ENCODE measurements at regions not wholly inside any gene's neighbourhood (a gene's known extent, or its start where the extent isn't known, plus 50 kb on each side); places are given as distances from the start of the nearest gene placed in this dataset.

DNA sequence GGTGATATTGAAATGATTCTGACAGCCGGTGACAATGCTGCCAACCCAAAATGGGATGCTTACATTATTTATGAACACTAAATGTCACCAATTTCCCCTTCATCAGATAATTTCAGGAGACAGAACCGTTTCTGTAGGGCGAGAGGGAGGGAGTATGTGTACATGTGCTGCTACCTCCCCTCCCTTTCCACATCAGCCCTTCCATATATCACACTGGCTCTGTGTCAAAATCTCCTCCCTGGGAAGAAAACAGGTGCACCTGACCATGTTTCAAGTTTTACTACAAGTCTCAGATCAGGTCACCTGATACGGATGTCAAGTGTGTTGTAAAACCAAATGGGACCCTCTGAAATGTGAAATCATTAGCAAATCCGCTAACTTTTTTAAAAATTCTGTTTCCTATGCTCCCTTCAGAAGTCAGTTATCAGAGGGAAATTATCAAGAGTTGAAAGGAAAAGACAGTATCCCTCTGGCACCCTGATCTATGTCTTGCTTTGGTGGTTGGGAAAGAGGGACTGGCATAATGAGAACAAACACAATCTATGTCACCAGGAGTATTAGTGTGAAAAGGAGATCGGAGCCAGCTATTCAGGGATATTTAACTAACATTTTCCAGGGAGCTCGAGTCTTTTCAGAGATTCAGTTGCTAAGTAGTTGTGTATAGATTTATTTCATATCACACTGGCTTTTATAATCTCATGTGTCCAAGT lies 1002.3 kb upstream of the CDH8 start:
- no peak for DNase-seq
- TF ChIP-seq, protein P1, sequence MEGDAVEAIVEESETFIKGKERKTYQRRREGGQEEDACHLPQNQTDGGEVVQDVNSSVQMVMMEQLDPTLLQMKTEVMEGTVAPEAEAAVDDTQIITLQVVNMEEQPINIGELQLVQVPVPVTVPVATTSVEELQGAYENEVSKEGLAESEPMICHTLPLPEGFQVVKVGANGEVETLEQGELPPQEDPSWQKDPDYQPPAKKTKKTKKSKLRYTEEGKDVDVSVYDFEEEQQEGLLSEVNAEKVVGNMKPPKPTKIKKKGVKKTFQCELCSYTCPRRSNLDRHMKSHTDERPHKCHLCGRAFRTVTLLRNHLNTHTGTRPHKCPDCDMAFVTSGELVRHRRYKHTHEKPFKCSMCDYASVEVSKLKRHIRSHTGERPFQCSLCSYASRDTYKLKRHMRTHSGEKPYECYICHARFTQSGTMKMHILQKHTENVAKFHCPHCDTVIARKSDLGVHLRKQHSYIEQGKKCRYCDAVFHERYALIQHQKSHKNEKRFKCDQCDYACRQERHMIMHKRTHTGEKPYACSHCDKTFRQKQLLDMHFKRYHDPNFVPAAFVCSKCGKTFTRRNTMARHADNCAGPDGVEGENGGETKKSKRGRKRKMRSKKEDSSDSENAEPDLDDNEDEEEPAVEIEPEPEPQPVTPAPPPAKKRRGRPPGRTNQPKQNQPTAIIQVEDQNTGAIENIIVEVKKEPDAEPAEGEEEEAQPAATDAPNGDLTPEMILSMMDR (IDR thresholded peaks at IDR 0.05) = no peak
- TF ChIP-seq POLR2A (IDR thresholded peaks at IDR 0.05) = no peak
- H3K27me3 ChIP-seq = no peaks in the 10 kb centered on the region
- H3K9me3 ChIP-seq = no peaks in the 10 kb centered on the region
- H3K36me3 ChIP-seq = no peaks in the 10 kb centered on the region
- no peaks in the 10 kb centered on the region for H3K4me1 ChIP-seq
- no peak overlapping the region for H3K27ac ChIP-seq
- H3K4me3 ChIP-seq = no peak overlapping the region

DNA sequence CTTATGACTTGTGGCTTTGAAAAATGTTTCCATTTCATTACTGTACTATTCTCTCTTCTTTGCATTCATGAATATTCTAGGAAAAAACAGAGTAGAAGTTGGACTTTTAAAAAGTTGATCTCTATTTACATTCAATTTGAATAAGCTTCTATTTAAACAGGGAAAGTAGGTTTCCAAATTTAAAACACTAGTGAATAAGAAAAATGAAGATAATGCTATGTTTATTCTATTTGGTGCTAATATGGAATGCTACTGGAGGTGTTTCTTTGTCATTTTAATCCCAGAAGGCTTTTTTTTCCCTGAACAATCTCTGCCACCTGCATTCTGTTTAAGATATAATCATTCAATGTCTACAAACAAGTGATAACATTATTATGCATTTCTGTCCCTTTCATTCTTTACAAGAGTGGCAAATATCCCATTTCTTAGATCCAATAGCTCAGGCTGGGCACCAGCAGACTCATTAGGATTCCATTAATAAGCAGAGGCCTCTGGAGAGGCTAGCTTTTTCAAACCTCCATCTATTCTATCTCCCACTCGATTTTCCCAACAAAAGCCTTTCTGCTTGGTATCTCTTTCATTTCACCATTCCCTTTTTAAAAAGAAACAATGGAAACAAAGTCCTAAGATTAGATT lies 1001.6 kb upstream of the CDH8 start:
- H3K4me3 ChIP-seq = no peak overlapping the region
- no peaks in the 10 kb centered on the region for H3K4me1 ChIP-seq
- H3K27me3 ChIP-seq = no peaks in the 10 kb centered on the region
- no peaks in the 10 kb centered on the region for H3K9me3 ChIP-seq
- H3K36me3 ChIP-seq = no peaks in the 10 kb centered on the region
- no peak for TF ChIP-seq POLR2A (IDR thresholded peaks at IDR 0.05)
- TF ChIP-seq, protein P1 (IDR thresholded peaks at IDR 0.05) = no peak
- H3K27ac ChIP-seq = no peak overlapping the region
- no peak for DNase-seq

DNA sequence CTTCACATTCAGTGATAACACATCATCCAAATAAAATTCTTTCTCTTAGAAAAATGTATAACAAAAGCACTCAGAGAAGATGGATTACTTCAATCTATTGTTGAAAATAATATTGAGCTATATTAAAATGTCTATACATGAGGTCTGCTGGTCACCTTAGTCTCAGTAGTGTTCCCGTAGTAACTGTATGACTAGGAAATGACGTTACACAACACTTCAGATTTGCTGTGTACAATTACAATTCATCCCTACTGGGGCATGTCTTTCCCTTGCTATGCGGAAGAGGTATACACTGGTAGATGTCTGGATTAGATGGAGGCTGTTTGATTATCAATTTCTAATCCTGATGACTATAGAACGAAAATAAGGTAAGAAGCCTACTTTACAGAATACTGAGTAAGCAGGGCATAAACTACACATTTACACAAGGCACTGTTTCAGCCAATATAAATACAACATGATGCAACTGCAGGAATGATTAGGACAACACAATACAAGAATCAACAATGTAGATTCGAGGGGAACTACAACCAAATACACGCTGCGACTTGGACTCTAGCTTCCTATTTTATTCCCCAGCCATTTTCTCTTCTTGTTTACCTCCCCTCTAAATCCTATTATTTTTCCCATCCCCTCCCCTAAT lies 982.5 kb upstream of the CDH8 start:
- no peak for DNase-seq
- Histone ChIP-seq H3K4me3 (no peak overlapping the region), H3K36me3 (no peaks in the 10 kb centered on the region), H3K27me3 (no peaks in the 10 kb centered on the region), H3K4me1 (no peaks in the 10 kb centered on the region), H3K27ac (no peak overlapping the region), H3K9me3 (no peaks in the 10 kb centered on the region)
- no peak for TF ChIP-seq POLR2A (IDR thresholded peaks at IDR 0.05)
- TF ChIP-seq, protein P1 (IDR thresholded peaks at IDR 0.05) = no peak

DNA sequence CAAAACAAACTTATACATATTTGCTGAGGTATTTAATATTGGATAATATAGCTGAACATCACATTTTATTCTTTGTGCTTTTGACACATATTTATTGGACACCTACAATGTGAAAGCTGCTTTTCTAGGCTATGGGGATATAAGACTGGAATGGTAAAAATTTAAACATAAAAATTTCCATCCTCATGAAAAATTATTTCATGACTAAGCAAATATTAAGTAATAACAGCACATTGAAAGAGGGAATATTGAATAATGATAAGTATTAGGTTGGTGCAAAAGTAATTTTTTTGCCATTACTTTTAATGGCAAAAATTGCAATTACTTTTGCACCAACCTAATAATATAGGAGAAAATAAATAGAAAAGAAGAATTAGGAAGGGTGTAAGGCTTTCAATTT lies 972.5 kb upstream of the CDH8 start:
- no peaks in the 10 kb centered on the region for H3K9me3 ChIP-seq
- no peaks in the 10 kb centered on the region for H3K36me3 ChIP-seq
- H3K27me3 ChIP-seq = no peaks in the 10 kb centered on the region
- DNase-seq = no peak
- no peak overlapping the region for H3K4me3 ChIP-seq
- TF ChIP-seq POLR2A (IDR thresholded peaks at IDR 0.05) = no peak
- TF ChIP-seq, protein P1 (IDR thresholded peaks at IDR 0.05) = no peak
- no peaks in the 10 kb centered on the region for H3K4me1 ChIP-seq
- no peak overlapping the region for H3K27ac ChIP-seq

GRCh38 chr16:63005356-63005755 lies 969.1 kb upstream of the CDH8 start:
- TF ChIP-seq, protein P1 (IDR thresholded peaks at IDR 0.05) = no peak
- TF ChIP-seq POLR2A (IDR thresholded peaks at IDR 0.05) = no peak
- Histone ChIP-seq H3K36me3 (no peaks in the 10 kb centered on the region), H3K27me3 (no peaks in the 10 kb centered on the region), H3K4me1 (no peaks in the 10 kb centered on the region), H3K9me3 (no peaks in the 10 kb centered on the region), H3K4me3 (no peak overlapping the region), H3K27ac (no peak overlapping the region)
- no peak for DNase-seq
